Glomerular visceral epithelial cell (primary cell): ENCODE measurements at regions not wholly inside any gene's neighbourhood (a gene's known extent, or its start where the extent isn't known, plus 50 kb on each side); places are given as distances from the start of the nearest gene placed in this dataset.
"Not testable (repeated sequence)": the region's sequence is repeated elsewhere in the genome, so short reads cannot be mapped to it uniquely, and the experiment has no call there.

Experiments
- DNase-seq: peaks from one replicate; pipeline ENCODE4 v3.0.0-alpha.2; 2016; ENCODE audit errors: extremely low spot score

GRCh38 chr6:49370518-49370917 is 92.5 kb downstream of the MMUT start:
- DNase-seq: no peak

GRCh38 chr6:49366539-49366938 is 96.5 kb downstream of the MMUT start:
- DNase-seq: no peak

GRCh38 chr6:49348561-49348960 is 114.5 kb downstream of the MMUT start:
- DNase-seq: no peak

- no peak for DNase-seq
Measured at GRCh38 chr6:49342410-49342809, 120.6 kb downstream of the MMUT start.

GRCh38 chr6:49341869-49342268 is 121.2 kb downstream of the MMUT start:
- no peak for DNase-seq

- DNase-seq: no peak
Measured at GRCh38 chr6:49339096-49339495, 124.0 kb downstream of the MMUT start.

- DNase-seq: no peak
Measured at GRCh38 chr6:49336514-49337131, 126.4 kb downstream of the MMUT start.

- no peak for DNase-seq
Measured at GRCh38 chr6:49333345-49334125, 129.5 kb downstream of the MMUT start.

- DNase-seq: no peak
Measured at GRCh38 chr6:49332781-49333180, 130.3 kb downstream of the MMUT start.

- DNase-seq: no peak
Measured at GRCh38 chr6:49329186-49329585, 133.9 kb downstream of the MMUT start.

GRCh38 chr6:49328051-49328744 is 134.9 kb downstream of the MMUT start:
- no peak for DNase-seq

- no peak for DNase-seq
Measured at GRCh38 chr6:49327571-49327970, 135.5 kb downstream of the MMUT start.

- DNase-seq: no peak
Measured at GRCh38 chr6:49327005-49327404, 136.0 kb downstream of the MMUT start.

GRCh38 chr6:49326347-49326746 is 136.7 kb downstream of the MMUT start:
- peak; percentile 43 for DNase-seq

- no peak for DNase-seq
Measured at GRCh38 chr6:49325891-49326290, 137.2 kb downstream of the MMUT start.

GRCh38 chr6:49322861-49323260 is 140.2 kb downstream of the MMUT start:
- DNase-seq: no peak

- no peak for DNase-seq
Measured at GRCh38 chr6:49321561-49322072, 141.4 kb downstream of the MMUT start.

- DNase-seq: no peak
Measured at GRCh38 chr6:49305010-49305409, 158.0 kb downstream of the MMUT start.

- not testable (repeated sequence) for DNase-seq
Measured at GRCh38 chr6:49304393-49304792, 158.7 kb downstream of the MMUT start.

GRCh38 chr6:49300911-49301310 is 162.1 kb downstream of the MMUT start:
- no peak for DNase-seq

GRCh38 chr6:49300443-49300842 is 162.6 kb downstream of the MMUT start:
- no peak for DNase-seq

GRCh38 chr6:49299279-49299678 is 163.8 kb downstream of the MMUT start:
- DNase-seq: no peak

GRCh38 chr6:49284180-49284579 is 178.9 kb downstream of the MMUT start:
- DNase-seq: no peak
